IMR-90 (cell line): ENCODE measurements at regions not wholly inside any gene's neighbourhood (a gene's known extent, or its start where the extent isn't known, plus 50 kb on each side); places are given as distances from the start of the nearest gene placed in this dataset.

Source experiments
- ATAC-seq: fragments of 200-7000 bp; cut with Tn5 transposase; 2 replicates; pipeline ENCODE4 v1.9.1; 2020; ENCODE audit warnings: low read depth, mild to moderate bottlenecking, moderate library complexity
- BruUV-seq: library from RNA; stranded (reverse); fragments of 400-500 nt; replicated peaks from 2 replicates; lab custom pipeline; 2021; lab: Mats Ljungman, UMichigan
- CTCF ChIA-PET: fragments of 300-600 bp; formaldehyde crosslinking; extraction: SDS; loops from one replicate; lab custom pipeline; 2021; ENCODE audit warnings: antibody characterized with exemption; lab: Yijun Ruan, JAX
- POLR2A ChIA-PET: fragments of 300-600 bp; sonication (Branson Sonifier 250); formaldehyde crosslinking; loops from one replicate; lab custom pipeline; 2022; ENCODE audit warnings: antibody characterized with exemption; ENCODE audit not compliant: unreplicated experiment; lab: Charles Lee
- DNase-seq: peaks from one replicate; pipeline ENCODE4 v3.0.0; 2013
- H2AFZ ChIP-seq: replicated peaks from 2 replicates; pipeline ENCODE3; 2013; ENCODE audit warnings: low read length, mild to moderate bottlenecking; ENCODE audit not compliant: poor library complexity
- H2AK5ac ChIP-seq: 2 replicates; pipeline ENCODE4 v1.6.1; 2013; ENCODE audit warnings: low read depth, low read length, inconsistent platforms
- H2AK9ac ChIP-seq: replicated peaks from 2 replicates; pipeline ENCODE3; 2013; ENCODE audit warnings: mild to moderate bottlenecking, low read depth, low read length, moderate library complexity; ENCODE audit not compliant: poor library complexity
- H2BK120ac ChIP-seq: 2 replicates; pipeline ENCODE4 v1.6.1; 2013; ENCODE audit warnings: low read depth, low read length, inconsistent platforms
- H2BK15ac ChIP-seq: 3 replicates; pipeline ENCODE4 v1.6.1; 2013; ENCODE audit warnings: low read depth, low read length, inconsistent platforms
- H2BK20ac ChIP-seq: 2 replicates; pipeline ENCODE4 v1.6.1; 2013; ENCODE audit warnings: low read depth, mild to moderate bottlenecking, inconsistent platforms, low read length, moderate library complexity
- H2BK5ac ChIP-seq: 2 replicates; pipeline ENCODE4 v1.6.1; 2013; ENCODE audit warnings: mild to moderate bottlenecking, low read depth, low read length, inconsistent platforms; ENCODE audit not compliant: poor library complexity, severe bottlenecking
- H3K14ac ChIP-seq: replicated peaks from 2 replicates; pipeline ENCODE4 v1.6.1; 2013; ENCODE audit warnings: low read depth, low read length, inconsistent platforms
- H3K18ac ChIP-seq: 2 replicates; pipeline ENCODE4 v1.6.1; 2013; ENCODE audit warnings: low read depth, low read length, control low read depth
- H3K23ac ChIP-seq: 2 replicates; pipeline ENCODE4 v1.6.1; 2013; ENCODE audit warnings: low read depth, low read length, inconsistent platforms
- H3K27ac ChIP-seq: 2 replicates; pipeline ENCODE4 v1.5.1; 2013; ENCODE audit warnings: mild to moderate bottlenecking, control low read depth, low read length; ENCODE audit not compliant: insufficient read depth
- H3K27me3 ChIP-seq: 2 replicates; pipeline ENCODE4 v1.6.1; 2013; ENCODE audit warnings: low read length; ENCODE audit not compliant: control insufficient read depth, insufficient read depth
- H3K36me3 ChIP-seq: 2 replicates; pipeline ENCODE4 v1.6.1; 2013; ENCODE audit warnings: low read length, mixed read lengths; ENCODE audit not compliant: control insufficient read depth, insufficient read depth
- H3K4ac ChIP-seq: 2 replicates; pipeline ENCODE4 v1.6.1; 2013; ENCODE audit warnings: low read depth, low read length, inconsistent platforms
- H3K4me1 ChIP-seq: 2 replicates; pipeline ENCODE4 v1.6.1; 2013; ENCODE audit warnings: low read length, mixed read lengths; ENCODE audit not compliant: control insufficient read depth, insufficient read depth
- H3K4me2 ChIP-seq: 2 replicates; pipeline ENCODE4 v1.6.1; 2013; ENCODE audit warnings: low read depth, mild to moderate bottlenecking, control low read depth, low read length, moderate library complexity
- H3K4me3 ChIP-seq: 2 replicates; pipeline ENCODE4 v1.5.1; 2013; ENCODE audit warnings: low read depth, mild to moderate bottlenecking, control low read depth, low read length, moderate library complexity; ENCODE audit not compliant: insufficient read depth
- H3K56ac ChIP-seq: 2 replicates; pipeline ENCODE4 v1.6.1; 2013; ENCODE audit warnings: low read length, inconsistent platforms; ENCODE audit not compliant: insufficient read depth; ENCODE audit errors: extremely low read depth
- H3K79me1 ChIP-seq, 2 experiments: 2 replicates each; pipeline ENCODE4 v1.6.1; 2013; ENCODE audit warnings: low read length in 2 of 2, inconsistent platforms in 1 of 2, low read depth in 1 of 2
- H3K9ac ChIP-seq: 2 replicates; pipeline ENCODE4 v1.6.1; 2013; ENCODE audit warnings: low read depth, low read length, control low read depth
- H3K9me1 ChIP-seq: 2 replicates; pipeline ENCODE4 v1.6.1; 2013; ENCODE audit warnings: low read length, inconsistent platforms; ENCODE audit not compliant: insufficient read depth
- H3K9me3 ChIP-seq: 2 replicates; pipeline ENCODE4 v1.6.1; 2013; ENCODE audit warnings: low read length; ENCODE audit not compliant: control insufficient read depth, insufficient read depth
- H4K20me1 ChIP-seq: 2 replicates; pipeline ENCODE4 v1.6.1; 2013; ENCODE audit warnings: low read length, inconsistent platforms; ENCODE audit not compliant: insufficient read depth
- H4K5ac ChIP-seq: 2 replicates; pipeline ENCODE4 v1.6.1; 2013; ENCODE audit warnings: mild to moderate bottlenecking, low read depth, low read length, control low read depth
- H4K8ac ChIP-seq, 2 experiments: 2 replicates each; pipeline ENCODE4 v1.6.1; 2013; ENCODE audit warnings: low read depth in 2 of 2, low read length in 2 of 2, control low read depth in 1 of 2, inconsistent platforms in 1 of 2
- H4K91ac ChIP-seq: 2 replicates; pipeline ENCODE4 v1.6.1; 2013; ENCODE audit warnings: low read depth, low read length, inconsistent platforms; ENCODE audit not compliant: insufficient read depth
- BHLHE40 ChIP-seq: fragments of 150-350 bp; IDR thresholded peaks from 2 replicates; pipeline ENCODE4 v1.6.1; 2016; ENCODE audit warnings: mild to moderate bottlenecking, low read depth, low read length
- CEBPB ChIP-seq: IDR thresholded peaks from 2 replicates; pipeline ENCODE4 v1.6.1; 2012; ENCODE audit warnings: low read depth, low read length, improper control_type of control experiment
- CHD1 ChIP-seq: IDR thresholded peaks from 2 replicates; pipeline ENCODE4 v1.6.1; 2012; ENCODE audit warnings: low read depth, low read length, improper control_type of control experiment
- CTCF ChIP-seq: conservative IDR thresholded peaks from 2 replicates; pipeline ENCODE4 v1.5.1; 2012; ENCODE audit warnings: mild to moderate bottlenecking, low read depth, low read length, improper control_type of control experiment
- FOS ChIP-seq: fragments of 150-350 bp; IDR thresholded peaks from 2 replicates; pipeline ENCODE4 v1.6.1; 2016; ENCODE audit warnings: low read depth, low read length
- MAFK ChIP-seq: IDR thresholded peaks from 2 replicates; pipeline ENCODE4 v1.6.1; 2012; ENCODE audit warnings: low read depth, low read length, improper control_type of control experiment
- MAZ ChIP-seq: IDR thresholded peaks from 2 replicates; pipeline ENCODE4 v1.6.1; 2012; ENCODE audit warnings: low read depth, mild to moderate bottlenecking, low read length, improper control_type of control experiment, moderate library complexity, borderline replicate concordance
- MXI1 ChIP-seq: IDR thresholded peaks from 2 replicates; pipeline ENCODE4 v1.6.1; 2012; ENCODE audit warnings: low read depth, mild to moderate bottlenecking, low read length, moderate library complexity, borderline replicate concordance
- NFE2L2 ChIP-seq: fragments of 150-350 bp; IDR thresholded peaks from 2 replicates; pipeline ENCODE4 v1.6.1; 2016; ENCODE audit warnings: low read depth, mild to moderate bottlenecking, low read length
- POLR2A ChIP-seq: IDR thresholded peaks from 2 replicates; pipeline ENCODE4 v1.6.1; 2012; ENCODE audit warnings: mild to moderate bottlenecking, low read depth, low read length
- RAD21 ChIP-seq: IDR thresholded peaks from 2 replicates; pipeline ENCODE4 v1.6.1; 2012; ENCODE audit warnings: low read length, improper control_type of control experiment
- RCOR1 ChIP-seq: IDR thresholded peaks from 2 replicates; pipeline ENCODE4 v1.6.1; 2012; ENCODE audit warnings: mild to moderate bottlenecking, low read length, improper control_type of control experiment; ENCODE audit not compliant: insufficient replicate concordance
- RFX5 ChIP-seq: IDR thresholded peaks from 2 replicates; pipeline ENCODE4 v1.8.0; 2012; ENCODE audit warnings: low read depth, mild to moderate bottlenecking, low read length, moderate library complexity
- SMC3 ChIP-seq: fragments of 150-350 bp; IDR thresholded peaks from 2 replicates; pipeline ENCODE4 v1.6.1; 2016; ENCODE audit warnings: low read depth, mild to moderate bottlenecking, antibody characterized with exemption, low read length, moderate library complexity
- USF2 ChIP-seq: fragments of 150-350 bp; IDR thresholded peaks from 2 replicates; pipeline ENCODE4 v1.6.1; 2017; ENCODE audit warnings: mild to moderate bottlenecking, antibody characterized with exemption, low read length, low read depth
- WGBS, 2 experiments: methylation state at CpG; one replicate each; pipeline versions ENCODE4 v1.1.5 to v1.1.7; 2013; ENCODE audit warnings: missing lambda C conversion rate in 2 of 2; ENCODE audit not compliant: insufficient read length in 1 of 2; ENCODE audit errors: extremely low coverage in 2 of 2; 5-methylcytosine and 5-hydroxymethylcytosine counted together
- dilution Hi-C: fragments of 300-500 bp; cut with HindIII; formaldehyde crosslinking; loops from one replicate; pipeline ENCODE4 v1.14.3; 2018; ENCODE audit warnings: low sequenced_read_pairs; ENCODE audit not compliant: unreplicated experiment
- in situ Hi-C: fragments of 300-500 bp; cut with MboI; formaldehyde crosslinking; loops from 3 replicates; pipeline ENCODE4 v1.14.3; 2019; ENCODE audit warnings: low sequenced_read_pairs, inconsistent platforms, mixed read lengths
- intact Hi-C: fragments of 100-400 bp; cut with micrococcal nuclease; formaldehyde crosslinking; loops from 2 replicates; pipeline ENCODE4 v1.10.0; 2022
- TF ChIP-seq, protein P1 (sequence below): fragments of 150-350 bp; IDR thresholded peaks from 2 replicates; pipeline ENCODE4 v1.6.1; 2016; ENCODE audit warnings: low read depth, mild to moderate bottlenecking, low read length, moderate library complexity, borderline replicate concordance

- dilution Hi-C loops, result no loop called here
- H3K4me1 ChIP-seq, result no peaks in the 10 kb centered on the region
- H3K4ac ChIP-seq, result no peak overlapping the region
- no peaks in the 10 kb centered on the region for H3K79me1 ChIP-seq
- no peak overlapping the region for H2AK9ac ChIP-seq
- H3K9me3 ChIP-seq, result peaks cover 8% of the 10 kb centered on the region
- no peak overlapping the region for H2AFZ ChIP-seq
- no peak overlapping the region for H3K14ac ChIP-seq
- intact Hi-C loops, result no loop called here
- no peak overlapping the region for H3K23ac ChIP-seq
- H3K9ac ChIP-seq, result no peak overlapping the region
- no peak overlapping the region for H4K8ac ChIP-seq
- no peak overlapping the region for H3K27ac ChIP-seq
- POLR2A ChIA-PET, result no interaction called here
- in situ Hi-C loops, result no loop called here
- DNase-seq (no peak), ATAC-seq (no peak)
- no peak overlapping the region for H3K56ac ChIP-seq
- TF ChIP-seq MXI1 (no peak), RFX5 (no peak), SMC3 (no peak), CTCF (no peak), MAZ (no peak), BHLHE40 (no peak), CHD1 (no peak), FOS (no peak), USF2 (no peak), NFE2L2 (no peak), RCOR1 (no peak), RAD21 (no peak), MAFK (no peak), CEBPB (no peak), POLR2A (no peak)
- TF ChIP-seq, protein P1, sequence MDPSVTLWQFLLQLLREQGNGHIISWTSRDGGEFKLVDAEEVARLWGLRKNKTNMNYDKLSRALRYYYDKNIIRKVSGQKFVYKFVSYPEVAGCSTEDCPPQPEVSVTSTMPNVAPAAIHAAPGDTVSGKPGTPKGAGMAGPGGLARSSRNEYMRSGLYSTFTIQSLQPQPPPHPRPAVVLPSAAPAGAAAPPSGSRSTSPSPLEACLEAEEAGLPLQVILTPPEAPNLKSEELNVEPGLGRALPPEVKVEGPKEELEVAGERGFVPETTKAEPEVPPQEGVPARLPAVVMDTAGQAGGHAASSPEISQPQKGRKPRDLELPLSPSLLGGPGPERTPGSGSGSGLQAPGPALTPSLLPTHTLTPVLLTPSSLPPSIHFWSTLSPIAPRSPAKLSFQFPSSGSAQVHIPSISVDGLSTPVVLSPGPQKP, result no peak
- no peaks in the 10 kb centered on the region for H4K20me1 ChIP-seq
- H2BK5ac ChIP-seq, result no peak overlapping the region
- WGBS, 2 experiments, result no CpG with 5 or more reads among the region's 5 CpGs
- no peak overlapping the region for H3K4me3 ChIP-seq
- no peaks in the 10 kb centered on the region for H3K27me3 ChIP-seq
- no peak overlapping the region for H2BK120ac ChIP-seq
- H3K36me3 ChIP-seq, result no peaks in the 10 kb centered on the region
- no peak overlapping the region for H3K4me2 ChIP-seq
- H4K91ac ChIP-seq, result no peak overlapping the region
- no peaks in the 10 kb centered on the region for H3K9me1 ChIP-seq
- H2AK5ac ChIP-seq, result no peak overlapping the region
- no peak overlapping the region for H2BK15ac ChIP-seq
- no peak overlapping the region for H3K18ac ChIP-seq
- H2BK20ac ChIP-seq, result no peak overlapping the region
- no peak overlapping the region for H4K5ac ChIP-seq
- BruUV-seq, result no TSS peak
- CTCF ChIA-PET, result no interaction called here
These were observed 389.8 kb upstream of the SEMA6A start for GRCh38 chr5:116964438-116964837.
